ENCODE measurements at regions not wholly inside any gene's neighbourhood (a gene's known extent, or its start where the extent isn't known, plus 50 kb on each side); places are given as distances from the start of the nearest gene placed in this dataset.

- H3K4me3 ChIP-seq: no peak overlapping the region
- DNase-seq: no peak
- H3K36me3 ChIP-seq (ENCODE audit: insufficient read depth in 1 of 2, low read depth in 1 of 2): no peaks in the 10 kb centered on the region
- no peak for TF ChIP-seq CTCF (IDR thresholded peaks at IDR 0.05)
- no peaks in the 10 kb centered on the region for H3K4me1 ChIP-seq
- no peak overlapping the region for H3K27ac ChIP-seq
- no peaks in the 10 kb centered on the region for H3K27me3 ChIP-seq (ENCODE audit: insufficient read depth in 3 of 3, low read length in 2 of 3)
- ATAC-seq: no peak
- 63 to 69% (median 66%) methylated on average over 2 of the region's 2 CpGs for WGBS, 3 donors
- H3K9me3 ChIP-seq: no peaks in the 10 kb centered on the region
- intact Hi-C loops (cut with DNase I): no loop called here
These were observed 1037.0 kb downstream of the GRM8 start for GRCh38 chr7:126215785-126216184.

- TF ChIP-seq CTCF (IDR thresholded peaks at IDR 0.05): no peak
- intact Hi-C loops (cut with DNase I): no loop called here
- H3K9me3 ChIP-seq: no peaks in the 10 kb centered on the region
- no peak overlapping the region for H3K4me3 ChIP-seq
- WGBS, 3 donors: 87 to 97% (median 94%) methylated on average over 1 of the region's 1 CpG
- ATAC-seq: no peak
- no peaks in the 10 kb centered on the region for H3K4me1 ChIP-seq
- no peak for DNase-seq
- H3K27me3 ChIP-seq (ENCODE audit: insufficient read depth in 3 of 3, low read length in 2 of 3): no peaks in the 10 kb centered on the region
- H3K27ac ChIP-seq: no peak overlapping the region
- H3K36me3 ChIP-seq (ENCODE audit: insufficient read depth in 1 of 2, low read depth in 1 of 2): no peaks in the 10 kb centered on the region
These were observed 1038.9 kb downstream of the GRM8 start for GRCh38 chr7:126213876-126214275.

GRCh38 chr7:126211875-126212274 lies 1040.9 kb downstream of the GRM8 start:
- no peak for TF ChIP-seq CTCF (IDR thresholded peaks at IDR 0.05)
- Histone ChIP-seq H3K27ac (no peak overlapping the region), H3K27me3 (ENCODE audit: insufficient read depth in 3 of 3, low read length in 2 of 3) (no peaks in the 10 kb centered on the region), H3K4me1 (no peaks in the 10 kb centered on the region), H3K36me3 (ENCODE audit: insufficient read depth in 1 of 2, low read depth in 1 of 2) (no peaks in the 10 kb centered on the region), H3K4me3 (no peak overlapping the region), H3K9me3 (no peaks in the 10 kb centered on the region)
- no peak for DNase-seq
- intact Hi-C loops (cut with DNase I): no loop called here
- no peak for ATAC-seq

GRCh38 chr7:126210707-126211106 lies 1042.0 kb downstream of the GRM8 start:
- Histone ChIP-seq H3K36me3 (ENCODE audit: insufficient read depth in 1 of 2, low read depth in 1 of 2) (no peaks in the 10 kb centered on the region), H3K27ac (no peak overlapping the region), H3K9me3 (no peaks in the 10 kb centered on the region), H3K4me3 (no peak overlapping the region), H3K4me1 (no peaks in the 10 kb centered on the region), H3K27me3 (ENCODE audit: insufficient read depth in 3 of 3, low read length in 2 of 3) (no peaks in the 10 kb centered on the region)
- ATAC-seq (no peak), DNase-seq (no peak)
- intact Hi-C loops (cut with DNase I): no loop called here
- no peak for TF ChIP-seq CTCF (IDR thresholded peaks at IDR 0.05)

GRCh38 chr7:126203185-126203584 lies 1049.6 kb downstream of the GRM8 start:
- Histone ChIP-seq H3K27me3 (ENCODE audit: insufficient read depth in 3 of 3, low read length in 2 of 3) (no peaks in the 10 kb centered on the region), H3K36me3 (ENCODE audit: insufficient read depth in 1 of 2, low read depth in 1 of 2) (no peaks in the 10 kb centered on the region), H3K4me1 (no peaks in the 10 kb centered on the region), H3K4me3 (no peak overlapping the region), H3K9me3 (no peaks in the 10 kb centered on the region), H3K27ac (no peak overlapping the region)
- DNase-seq (no peak), ATAC-seq (no peak)
- 7 to 25% (median 19%) methylated on average over 1 of the region's 1 CpG for WGBS, 3 donors
- TF ChIP-seq CTCF (IDR thresholded peaks at IDR 0.05): no peak
- intact Hi-C loops (cut with DNase I): no loop called here
